GM19043 (cell line): ENCODE measurements at regions not wholly inside any gene's neighbourhood (a gene's known extent, or its start where the extent isn't known, plus 50 kb on each side); places are given as distances from the start of the nearest gene placed in this dataset.

Experiments
- ATAC-seq: cut with Tn5 transposase; IDR thresholded peaks from one replicate; pipeline ENCODE4 v1.9.1; 2021; ENCODE audit warnings: low read depth; ENCODE audit not compliant: unreplicated experiment

DNA sequence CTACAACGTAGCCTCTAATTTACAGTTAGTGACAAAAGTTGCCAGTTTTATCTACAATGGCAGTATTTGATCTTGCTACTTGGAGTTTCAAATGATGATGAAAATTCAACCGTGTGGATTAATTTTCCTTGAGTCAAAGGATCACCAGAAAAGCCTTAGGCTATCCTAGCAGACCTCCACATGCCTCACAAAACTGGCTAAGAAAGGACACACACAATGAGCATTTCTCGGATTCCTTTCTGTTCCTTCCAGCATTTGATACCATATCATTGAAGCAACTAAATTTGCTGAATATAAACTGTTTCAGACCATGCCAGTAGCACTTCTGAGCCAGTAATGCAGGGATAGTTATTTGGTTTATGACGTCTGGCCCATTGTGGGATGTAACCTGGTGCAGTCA is 587.4 kb upstream of the MDFIC2 start:
- ATAC-seq, result no peak

DNA sequence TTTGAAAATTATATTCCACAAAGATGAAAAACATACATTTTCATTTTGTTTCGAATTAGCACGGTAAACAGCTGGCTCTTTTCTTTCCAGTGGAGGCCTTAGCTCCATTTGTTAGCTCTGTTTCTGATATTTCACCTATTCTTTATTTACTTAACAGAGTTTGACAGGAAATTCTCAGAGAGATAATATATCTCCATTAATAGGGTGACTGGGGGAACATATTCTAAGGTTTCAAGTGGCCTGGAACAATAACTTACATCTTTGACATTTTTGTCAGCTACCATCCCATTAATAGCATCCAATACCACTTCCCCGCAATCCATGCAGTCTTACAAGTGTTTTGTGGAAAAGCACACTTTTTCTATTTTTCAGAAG is 577.6 kb upstream of the MDFIC2 start:
- ATAC-seq, result no peak

DNA sequence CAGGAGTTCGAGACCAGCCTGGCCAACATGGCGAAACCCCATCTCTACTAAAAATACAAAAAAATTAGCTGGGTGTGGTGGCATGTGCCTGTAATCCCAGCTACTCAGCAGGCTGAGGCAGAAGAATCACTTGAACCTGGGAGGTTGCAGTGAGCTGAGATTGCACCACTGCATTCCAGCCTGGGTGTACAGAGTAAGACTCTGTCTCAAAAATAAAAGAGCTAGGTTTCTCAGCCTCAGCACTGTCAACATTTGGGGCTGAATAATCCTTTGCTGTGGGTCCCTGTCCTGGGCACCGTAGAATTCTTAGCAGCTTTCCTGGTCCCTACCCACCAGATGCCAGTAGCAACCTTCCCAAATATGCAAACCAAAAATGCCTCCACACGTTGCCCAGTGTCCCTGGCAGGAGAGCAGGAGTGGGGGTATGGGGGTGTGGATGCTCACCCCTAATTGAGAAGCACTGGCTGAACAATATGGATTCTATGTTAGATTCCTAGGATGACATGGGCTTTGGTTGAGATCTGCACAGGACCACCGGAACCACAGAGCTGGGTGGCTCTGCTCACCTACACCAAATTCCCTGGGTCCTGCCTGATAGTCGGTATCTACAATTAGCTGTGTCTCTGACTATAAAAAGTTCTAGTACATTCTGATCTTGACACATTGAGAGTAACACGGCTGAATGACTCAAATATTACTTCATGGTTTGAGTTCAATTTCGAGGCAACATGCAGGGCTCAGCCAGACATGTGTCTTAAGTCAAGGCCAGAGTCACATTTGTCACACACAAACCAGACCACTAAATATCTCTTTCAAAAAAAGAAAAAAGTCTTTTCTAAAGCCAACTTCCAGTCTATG is 577.0 kb upstream of the MDFIC2 start:
- ATAC-seq, result no peak

DNA sequence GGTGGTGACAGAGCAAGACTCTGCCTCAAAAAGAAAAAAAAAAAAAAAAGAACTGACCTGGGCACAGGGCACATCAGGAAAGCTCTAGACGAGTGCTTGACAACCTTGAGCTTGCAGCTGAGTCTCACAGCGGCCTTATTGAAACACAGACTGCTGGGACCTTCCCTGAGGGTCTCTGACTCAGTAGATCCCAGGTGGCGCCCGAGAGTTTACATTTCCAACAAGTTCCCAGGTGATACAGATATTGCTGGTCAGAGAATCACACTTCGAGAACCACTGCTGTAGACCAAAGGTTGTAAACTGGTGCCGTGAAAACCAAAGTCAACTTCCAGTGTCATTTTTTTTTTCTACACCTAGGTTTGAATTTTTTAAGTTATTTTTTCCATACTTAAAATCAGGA is 573.2 kb upstream of the MDFIC2 start:
- no peak for ATAC-seq

DNA sequence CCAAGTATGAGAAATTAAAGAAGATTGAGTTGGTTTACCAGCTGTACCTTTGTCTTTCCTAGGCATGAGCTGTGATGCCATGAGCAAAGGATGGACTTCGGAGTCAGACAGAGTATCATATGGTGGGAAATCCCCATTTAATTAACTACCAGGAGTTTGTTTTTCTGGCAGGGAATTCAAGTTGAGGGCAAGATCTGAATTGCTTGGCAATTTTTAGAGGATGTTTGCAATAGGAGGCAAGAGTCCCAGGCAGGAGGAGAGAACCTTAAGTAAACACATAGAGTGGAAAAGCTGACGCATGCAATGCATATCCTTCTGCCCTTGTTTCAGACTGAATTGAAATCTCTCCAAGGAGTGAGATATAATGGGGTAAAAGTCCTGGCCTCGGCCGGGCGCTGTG is 569.7 kb upstream of the MDFIC2 start:
- no peak for ATAC-seq

DNA sequence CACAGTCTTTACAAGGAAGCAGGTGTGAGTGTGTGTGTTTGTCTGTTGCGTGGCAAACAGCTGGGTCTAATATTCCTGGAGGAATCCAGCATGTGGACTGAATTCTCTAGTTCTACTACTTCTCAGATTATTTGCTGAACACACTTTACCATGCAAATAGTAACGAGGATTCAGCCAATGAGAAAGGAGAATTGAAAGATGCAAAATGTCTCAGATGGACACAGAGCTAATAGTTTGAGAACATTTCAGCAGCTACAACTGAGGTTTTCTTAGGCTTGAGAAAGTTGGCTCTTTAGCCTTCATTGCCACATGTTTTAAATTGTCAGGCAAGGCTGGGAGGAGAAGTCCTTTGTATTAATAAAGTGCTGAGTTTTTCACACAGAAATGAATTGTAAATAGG is 568.0 kb upstream of the MDFIC2 start:
- no peak for ATAC-seq

DNA sequence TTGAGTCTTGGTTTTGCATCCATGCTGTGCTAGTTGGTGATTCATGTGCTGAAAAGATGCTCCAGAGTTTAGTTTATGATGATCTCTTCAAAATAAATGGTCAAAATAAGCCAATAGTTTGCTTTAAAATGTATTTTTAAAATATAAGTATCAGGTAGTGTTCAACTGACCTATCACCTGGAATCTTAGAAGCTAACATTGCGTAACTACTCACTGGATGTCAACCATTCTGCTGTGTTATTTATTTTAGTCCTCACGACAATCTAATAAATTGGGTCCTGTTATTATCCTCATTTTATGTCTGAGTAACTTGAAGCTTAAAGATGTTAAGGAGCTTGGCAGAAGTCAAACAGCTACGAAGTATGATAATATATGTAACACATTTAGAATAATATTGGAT is 563.7 kb upstream of the MDFIC2 start:
- ATAC-seq, result no peak

DNA sequence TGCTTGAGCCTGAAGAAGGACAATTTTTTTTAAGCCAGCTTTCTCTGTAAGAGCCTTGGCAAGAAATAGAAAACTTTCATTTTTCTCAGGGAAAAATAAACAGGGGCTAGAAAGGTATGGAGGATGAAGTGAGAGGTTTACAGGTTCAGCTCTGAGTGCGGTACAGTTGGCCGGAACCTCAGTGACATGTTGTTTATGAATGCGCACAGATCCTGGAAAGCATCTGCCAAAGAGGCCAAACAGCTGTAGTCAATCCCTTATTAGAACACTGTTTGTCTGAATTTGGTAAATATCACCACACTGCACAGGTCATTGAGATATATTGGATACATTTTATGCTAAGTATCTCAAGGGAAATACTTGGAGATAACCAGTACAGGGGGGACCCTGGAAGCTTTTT is 561.8 kb upstream of the MDFIC2 start:
- ATAC-seq, result no peak

DNA sequence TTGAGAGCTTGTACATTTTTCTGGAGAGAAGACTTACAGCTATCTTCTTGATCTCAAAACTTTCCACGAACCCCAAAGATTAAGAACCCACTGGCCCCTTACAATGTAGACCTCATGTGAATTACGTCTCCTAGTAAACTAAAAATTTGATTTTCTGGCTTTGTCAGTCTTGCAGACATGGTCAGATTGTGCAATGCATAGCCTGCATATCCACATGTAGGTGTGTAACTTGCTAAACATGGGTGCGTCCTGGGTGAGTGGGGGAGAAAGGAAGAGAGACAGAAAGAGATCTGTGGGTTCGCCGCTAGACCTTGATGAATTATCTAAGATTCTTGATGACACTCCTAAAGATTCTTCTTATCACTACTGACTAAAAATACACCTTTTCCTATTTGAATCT is 561.2 kb upstream of the MDFIC2 start:
- no peak for ATAC-seq

DNA sequence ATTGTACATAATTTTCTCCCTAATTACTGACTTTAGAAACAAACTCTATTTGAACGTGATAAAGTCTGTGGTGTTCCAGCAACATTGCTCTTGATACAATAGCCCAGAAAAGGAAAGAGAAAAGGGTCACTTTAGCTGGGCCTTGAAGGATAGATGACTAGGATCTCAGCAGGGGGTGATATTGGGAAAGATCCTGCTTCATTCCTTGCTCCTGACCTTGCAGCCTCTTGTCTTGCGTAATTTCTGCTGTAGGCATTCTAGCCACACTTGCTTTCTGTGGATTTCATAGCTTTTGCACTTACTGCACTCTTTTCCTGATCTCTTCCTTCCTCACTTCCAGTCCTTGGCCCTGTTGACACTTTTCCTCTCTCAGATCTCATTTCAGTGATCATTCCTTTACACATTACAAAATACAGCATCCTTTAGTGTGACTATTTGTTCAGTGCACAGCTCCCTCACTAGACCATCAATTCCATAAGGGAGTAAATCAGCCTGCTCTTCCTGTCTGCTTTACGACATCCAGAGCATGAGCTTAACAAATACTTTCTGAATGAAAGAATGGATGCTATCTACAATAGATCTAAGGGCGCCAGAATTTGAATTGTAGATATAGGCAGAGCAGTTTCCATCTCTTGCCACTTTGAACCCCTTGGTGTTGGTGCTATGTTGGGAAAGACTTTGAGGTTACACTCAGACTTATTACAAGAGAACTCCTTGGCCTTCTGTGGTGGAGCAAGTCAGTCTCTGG is 559.6 kb upstream of the MDFIC2 start:
- ATAC-seq, result no peak

DNA sequence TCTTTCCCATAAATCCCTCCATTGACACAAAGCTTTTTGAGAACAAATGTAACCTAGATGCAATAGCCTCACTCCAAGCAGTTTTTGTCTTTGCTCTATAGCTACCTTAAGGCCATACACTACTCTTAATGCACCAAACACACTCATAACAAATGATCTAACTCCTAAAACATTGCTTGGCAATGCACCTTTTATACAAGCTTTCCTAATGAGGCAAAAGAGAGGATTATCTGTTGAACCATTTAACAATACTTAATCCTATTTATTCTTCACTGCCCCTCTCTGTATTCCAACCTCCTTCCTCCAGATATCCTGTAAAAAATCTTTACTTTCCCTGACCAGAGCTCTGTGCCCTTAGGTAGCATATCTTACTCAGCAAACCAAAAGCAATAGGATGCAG is 558.1 kb upstream of the MDFIC2 start:
- ATAC-seq, result no peak

DNA sequence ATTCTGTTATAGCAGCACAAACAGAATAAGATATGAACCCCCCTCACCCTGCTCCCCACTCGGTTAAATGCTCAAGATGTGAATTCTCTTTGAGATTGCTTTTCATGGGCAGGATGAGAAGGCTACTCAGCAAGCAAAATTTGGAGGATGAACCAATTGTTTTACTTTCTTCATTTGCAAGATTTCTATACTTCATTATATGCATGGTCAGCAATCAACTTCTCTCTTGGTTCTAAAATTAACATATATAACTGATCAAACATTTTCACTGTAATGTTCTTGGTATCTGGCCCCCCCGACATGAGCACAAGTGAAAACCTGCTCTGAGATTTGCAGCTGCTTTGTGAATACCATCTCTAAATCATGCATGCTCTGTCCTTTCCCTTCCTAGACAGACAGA is 556.1 kb upstream of the MDFIC2 start:
- no peak for ATAC-seq

DNA sequence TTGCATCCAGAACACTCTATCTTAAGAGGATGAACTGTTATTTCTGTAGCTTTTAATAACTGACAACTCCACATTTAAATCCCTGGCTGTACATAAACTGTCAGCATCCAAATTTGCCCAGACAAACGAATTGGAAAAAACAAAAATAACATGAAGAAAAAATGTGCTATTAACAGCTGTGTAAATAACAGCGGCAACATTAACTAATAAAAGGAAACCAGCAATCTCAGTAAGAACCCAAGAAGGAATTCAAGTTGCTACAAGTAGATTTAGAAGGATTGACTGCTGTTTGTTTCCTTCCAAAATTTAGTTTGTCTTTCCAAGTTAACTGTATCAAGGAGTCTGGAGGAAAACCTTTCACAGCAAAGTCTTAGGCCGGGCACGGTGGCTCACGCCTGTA is 550.6 kb upstream of the MDFIC2 start:
- no peak for ATAC-seq

DNA sequence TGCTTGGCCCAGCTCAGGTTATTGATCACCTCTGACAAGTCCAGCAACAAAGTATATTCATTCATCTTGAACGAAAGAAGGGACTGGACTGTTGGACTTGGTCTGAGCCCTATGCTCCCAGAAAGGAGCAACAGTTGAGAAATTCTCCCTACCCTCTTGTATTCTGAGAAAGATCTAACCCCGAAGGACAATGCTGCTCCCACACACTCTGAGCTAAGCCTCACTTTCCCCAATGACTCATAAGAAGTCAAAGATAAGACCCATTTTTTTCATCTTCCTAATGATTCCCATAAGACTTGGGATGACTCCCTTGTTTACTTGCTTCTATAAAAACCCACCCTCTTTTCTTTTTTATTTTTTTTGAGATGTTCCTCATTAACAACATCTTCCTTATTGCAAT is 549.4 kb upstream of the MDFIC2 start:
- ATAC-seq, result no peak

DNA sequence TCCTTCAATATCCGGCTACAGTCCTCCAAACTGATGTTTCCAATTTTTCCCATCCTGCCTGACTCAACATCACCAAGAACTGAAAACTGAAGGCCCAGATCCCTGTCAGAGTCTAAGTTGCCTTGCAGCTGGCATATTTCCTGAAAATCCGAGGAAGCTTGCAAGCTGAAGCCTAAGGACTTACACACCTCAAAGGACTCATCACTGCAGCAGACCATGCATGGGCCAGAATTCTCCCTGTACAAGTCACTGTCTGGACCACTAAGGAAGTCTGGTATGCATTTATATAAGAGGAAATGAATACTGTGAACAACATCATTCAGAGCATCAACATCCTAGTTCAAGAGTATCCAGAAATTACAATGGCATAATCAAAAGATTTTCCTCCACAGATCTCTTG is 548.8 kb upstream of the MDFIC2 start:
- no peak for ATAC-seq

DNA sequence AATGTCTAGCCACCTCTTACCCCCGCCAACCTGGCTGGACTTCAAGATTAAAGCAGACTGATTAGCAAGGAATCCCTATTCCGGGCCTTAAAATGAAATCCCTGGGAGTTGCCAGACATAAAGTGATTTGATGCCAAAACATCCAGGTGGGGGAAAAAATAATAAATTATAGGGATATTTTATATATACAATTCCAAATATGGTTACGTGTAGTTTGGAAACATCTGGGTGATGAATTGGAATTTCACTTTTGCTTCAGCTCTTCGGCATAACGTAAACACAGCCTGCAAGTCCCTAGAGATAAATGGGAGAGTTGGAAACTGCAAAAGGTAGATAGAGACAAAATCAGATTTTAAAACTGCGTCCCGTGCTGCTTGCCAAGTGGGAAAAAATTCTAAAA is 545.5 kb upstream of the MDFIC2 start:
- ATAC-seq, result no peak

DNA sequence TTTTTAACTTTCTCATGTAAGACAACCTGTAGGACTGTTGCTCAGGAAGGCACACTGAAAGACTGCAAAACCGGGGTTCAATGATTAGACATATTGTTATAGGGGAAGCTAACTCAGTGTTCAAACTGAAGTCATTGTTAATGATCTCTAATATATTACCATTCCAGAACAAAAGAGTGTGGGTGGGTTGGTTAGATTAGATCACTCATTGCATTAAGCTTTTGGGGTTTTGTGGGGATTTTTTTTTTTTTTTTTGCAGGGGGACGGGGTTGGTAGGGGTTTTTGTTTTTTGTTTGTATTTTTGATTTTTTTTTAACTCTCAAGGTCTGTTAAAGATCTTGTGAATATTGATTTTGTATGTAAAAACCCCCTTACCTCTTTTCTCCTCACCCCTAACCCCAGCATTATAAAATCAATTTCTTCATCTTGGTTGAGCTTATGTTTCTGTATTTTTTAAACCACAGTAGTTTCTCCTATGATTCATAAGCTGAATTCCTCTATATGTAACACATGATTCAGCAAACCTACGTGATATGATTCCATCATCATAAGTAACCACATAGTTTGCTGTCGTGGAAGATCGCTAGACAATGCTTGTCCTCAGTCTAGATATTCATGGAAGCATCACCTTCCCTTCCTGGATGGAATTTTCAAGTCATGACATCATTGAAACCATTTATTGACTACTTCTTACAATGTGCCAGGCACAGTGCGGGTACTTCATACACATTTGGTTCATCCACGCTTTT is 544.1 kb upstream of the MDFIC2 start:
- no peak for ATAC-seq

DNA sequence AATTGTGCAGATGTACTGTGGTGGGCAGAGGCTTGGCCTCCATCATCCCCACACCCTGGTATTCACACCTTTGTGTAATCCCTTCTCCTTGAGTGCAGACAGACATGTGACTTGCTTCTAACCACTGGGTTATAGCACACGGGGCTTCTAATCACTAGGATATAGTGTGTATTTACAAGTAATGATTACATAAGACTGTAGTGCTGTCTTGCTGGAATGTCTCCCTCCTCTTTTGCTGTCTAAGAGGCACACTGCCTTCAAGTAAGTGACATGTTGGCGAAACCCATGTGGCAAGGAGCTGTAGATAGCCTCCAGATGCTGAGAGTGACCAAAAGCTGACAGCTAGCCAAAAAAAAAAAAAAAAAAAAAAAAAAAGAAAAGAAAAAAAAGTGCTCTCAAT is 542.7 kb upstream of the MDFIC2 start:
- no peak for ATAC-seq

DNA sequence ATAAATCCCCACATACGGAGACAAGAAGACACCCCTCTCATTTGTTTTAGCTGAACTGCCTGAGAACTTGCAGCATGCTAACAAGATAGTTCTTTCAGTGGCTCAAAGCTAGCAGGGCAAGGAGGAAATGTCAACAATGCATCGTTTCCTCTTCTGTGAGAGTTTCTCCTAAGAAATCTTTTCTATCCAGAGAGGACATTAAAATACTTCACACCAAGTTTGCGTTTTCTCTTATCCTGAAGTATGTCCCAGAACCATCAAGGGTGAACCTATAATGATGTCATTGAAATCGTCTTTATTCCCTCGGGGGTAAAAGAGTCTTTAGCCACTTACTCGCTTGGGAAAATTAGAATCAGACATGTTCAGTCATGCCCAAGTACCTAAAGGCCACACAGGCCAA is 541.7 kb upstream of the MDFIC2 start:
- no peak for ATAC-seq

DNA sequence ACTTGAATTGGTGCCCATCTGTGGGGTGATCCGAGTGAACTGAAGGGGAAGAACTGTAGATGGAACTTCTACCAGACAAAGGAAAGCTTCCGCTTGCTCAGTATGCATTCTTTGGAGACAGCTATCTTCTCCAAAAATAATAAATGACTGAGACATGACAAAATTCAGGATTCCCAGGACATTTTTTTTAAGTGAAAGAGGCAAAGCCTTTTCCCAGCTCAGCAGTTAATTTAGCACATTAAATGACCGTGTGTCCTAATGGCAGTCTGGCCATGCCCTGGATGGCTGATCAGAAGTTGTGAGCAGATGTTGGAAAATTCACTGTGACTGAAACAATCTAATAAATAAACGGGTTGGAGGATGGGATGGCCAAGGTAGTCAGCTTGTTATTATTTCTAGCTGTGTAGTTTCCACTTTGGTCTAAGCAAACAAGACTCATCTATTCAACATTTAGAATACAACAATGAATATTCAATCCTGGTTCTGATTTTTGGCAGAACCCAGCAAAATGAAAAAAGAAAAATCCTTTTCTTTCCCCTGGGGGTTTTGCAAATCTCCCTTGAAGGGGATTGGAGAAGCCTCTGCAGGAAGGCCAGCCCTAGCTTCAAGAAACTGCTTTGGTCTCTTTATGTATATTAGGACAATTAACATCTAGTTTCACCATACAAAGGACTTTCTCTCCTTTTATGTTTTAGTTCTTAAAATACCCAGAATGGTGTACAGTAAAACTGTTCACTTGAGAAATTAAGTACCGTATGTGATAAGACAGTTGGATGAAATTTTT is 540.9 kb upstream of the MDFIC2 start:
- ATAC-seq, result no peak
